K562 (cell line): ENCODE measurements at regions not wholly inside any gene's neighbourhood (a gene's known extent, or its start where the extent isn't known, plus 50 kb on each side); places are given as distances from the start of the nearest gene placed in this dataset.
A peak's percentile ranks its signal among the peaks of the same experiment; 100 is the strongest.
"Not testable (repeated sequence)": the region's sequence is repeated elsewhere in the genome, so short reads cannot be mapped to it uniquely, and the experiment has no call there.

ENCODE experiments used
- ATAC-seq: fragments of 200-7000 bp; cut with Tn5 transposase; 3 replicates; pipeline ENCODE4 v1.9.1; 2020; ENCODE audit warnings: moderate library complexity
- BruUV-seq: library from RNA; stranded (reverse); fragments of 400-500 nt; replicated peaks from 2 replicates; lab custom pipeline; 2021; lab: Mats Ljungman, UMichigan
- CTCF ChIA-PET: fragments of 300-600 bp; formaldehyde crosslinking; extraction: SDS; loops from one replicate; lab custom pipeline; 2021; ENCODE audit warnings: low intra/inter-chr PET ratio; lab: Yijun Ruan, JAX
- POLR2A ChIA-PET: fragments of 300-600, 350-650 bp; sonication (Branson Sonifier 250); formaldehyde crosslinking; extraction: SDS; loops from one replicate; lab custom pipeline; 2021; ENCODE audit warnings: antibody characterized with exemption, inconsistent platforms; lab: Yijun Ruan, JAX
- DNase-seq, 4 experiments: peaks; one replicate each; pipeline versions ENCODE4 v3.0.0 to v3.0.0-alpha.2; 2011 to 2018; ENCODE audit warnings: low spot score in 3 of 4, mixed read lengths in 3 of 4; ENCODE audit errors: extremely low read depth in 1 of 4
- FAIRE-seq: peaks from 2 replicates; lab custom pipeline; 2011; peaks lifted over from hg19 to GRCh38; lab: Jason Lieb, UNC
- H2AFZ ChIP-seq: 2 replicates; pipeline ENCODE4 v1.6.0; 2011; ENCODE audit warnings: low read depth, low read length, control low read depth, inconsistent platforms
- H3K27ac ChIP-seq: fragments of 200-600 bp; 3 replicates; pipeline ENCODE4 v1.8.0; 2011; ENCODE audit warnings: low read depth, mild to moderate bottlenecking, control low read depth, inconsistent platforms, low read length, moderate library complexity, mixed read lengths; ENCODE audit errors: extremely low read depth
- H3K27me3 ChIP-seq, 2 experiments: fragments of 300-600 bp in 1 of 2; 2 replicates in 1 of 2; 3 replicates in 1 of 2; pipeline versions ENCODE4 v1.6.0 to v1.8.0; 2011; ENCODE audit warnings: inconsistent platforms in 2 of 2, low read length in 2 of 2, mild to moderate bottlenecking in 1 of 2, mixed read lengths in 1 of 2, moderate library complexity in 1 of 2; ENCODE audit not compliant: control insufficient read depth in 2 of 2, insufficient read depth in 2 of 2
- H3K36me3 ChIP-seq: fragments of 300-600 bp; 3 replicates; pipeline ENCODE4 v1.8.0; 2011; ENCODE audit warnings: mild to moderate bottlenecking, low read length, inconsistent platforms; ENCODE audit not compliant: control insufficient read depth, insufficient read depth
- H3K4me1 ChIP-seq, 2 experiments: fragments of 200-600 bp in 1 of 2; replicated peaks in 1 of 2; 2 replicates in 1 of 2; 3 replicates in 1 of 2; pipeline versions ENCODE4 v1.5.1 to v1.8.0; 2011; ENCODE audit warnings: inconsistent platforms in 2 of 2, low read length in 2 of 2, mild to moderate bottlenecking in 1 of 2, mixed read lengths in 1 of 2, moderate library complexity in 1 of 2; ENCODE audit not compliant: control insufficient read depth in 2 of 2, insufficient read depth in 2 of 2
- H3K4me2 ChIP-seq: 2 replicates; pipeline ENCODE4 v1.6.1; 2011; ENCODE audit warnings: low read length, control low read depth, inconsistent platforms, mixed read lengths; ENCODE audit not compliant: insufficient read depth
- H3K4me3 ChIP-seq: fragments of 200-600 bp; sonication (generic), shearing (Covaris generic); 2 replicates; pipeline ENCODE4 v1.5.1; 2016; ENCODE audit warnings: control low read depth, inconsistent platforms
- H3K79me2 ChIP-seq: fragments of 200-600 bp; 3 replicates; pipeline ENCODE4 v1.8.0; 2011; ENCODE audit warnings: low read length, inconsistent platforms; ENCODE audit not compliant: control insufficient read depth, insufficient read depth
- H3K9ac ChIP-seq, 2 experiments: 2 replicates each; pipeline versions ENCODE4 v1.6.0 to v1.6.1; 2011; ENCODE audit warnings: low read depth in 2 of 2, low read length in 2 of 2, control low read depth in 1 of 2, inconsistent platforms in 1 of 2, mild to moderate bottlenecking in 1 of 2, mixed read lengths in 1 of 2; ENCODE audit not compliant: insufficient read depth in 1 of 2
- H3K9me1 ChIP-seq: one replicate; pipeline ENCODE4 v1.6.0; 2011; ENCODE audit warnings: inconsistent platforms, mild to moderate bottlenecking, low read length, moderate library complexity; ENCODE audit not compliant: control insufficient read depth, insufficient read depth
- H3K9me3 ChIP-seq: replicated peaks from 2 replicates; pipeline ENCODE4 v1.5.1; 2011; ENCODE audit warnings: low read depth, low read length, inconsistent platforms; ENCODE audit not compliant: control insufficient read depth, insufficient read depth
- H4K20me1 ChIP-seq: replicated peaks from 2 replicates; pipeline ENCODE4 v1.6.1; 2011; ENCODE audit warnings: low read length, inconsistent platforms, mixed read lengths; ENCODE audit not compliant: control insufficient read depth, insufficient read depth
- FOXK2 ChIP-seq, 2 experiments: fragments of 450-650 bp; IDR thresholded peaks in 1 of 2; conservative IDR thresholded peaks in 1 of 2; 2 replicates each; pipeline ENCODE4 v1.6.1; 2016; ENCODE audit warnings: low read depth in 2 of 2, mild to moderate bottlenecking in 1 of 2
- REST ChIP-seq, 2 experiments: fragments of 450-650 bp; formaldehyde crosslinking in 1 of 2; IDR thresholded peaks; 2 replicates each; pipeline versions ENCODE4 v1.4.0 to v1.6.1; 2014 to 2020; ENCODE audit warnings: mild to moderate bottlenecking in 2 of 2, borderline replicate concordance in 1 of 2, low read depth in 1 of 2
- WGBS: fragments of 100-300 bp; shearing (Covaris generic); methylation state at CpG from one replicate; pipeline ENCODE4 v1.1.6; 2016; ENCODE audit warnings: low coverage, mixed read lengths; ENCODE audit not compliant: insufficient coverage; ENCODE audit errors: missing lambda C conversion rate; 5-methylcytosine and 5-hydroxymethylcytosine counted together
- in situ Hi-C: fragments of 300-500 bp; cut with MboI; formaldehyde crosslinking; loops from 4 replicates; pipeline ENCODE4 v1.15.0; 2018; ENCODE audit warnings: inconsistent platforms, mixed read lengths
- intact Hi-C: fragments of 100-400 bp; cut with micrococcal nuclease; formaldehyde crosslinking; loops from 2 replicates; pipeline ENCODE4 v1.14.2; 2022

- TF ChIP-seq REST (IDR thresholded peaks at IDR 0.05; ENCODE audit: borderline replicate concordance) = peak; percentile 43; the same call in 1 of the 2 replicates
- TF ChIP-seq REST (CRISPR knock-in tag; IDR thresholded peaks at IDR 0.05; ENCODE audit: low read depth) = not testable (repeated sequence)
- 0 out of 4 replicates have a peak, but pooled peaks of 1 of the 2 experiments have one; percentile 24 for TF ChIP-seq FOXK2 (conservative IDR thresholded peaks at IDR 0.05 in 1 of 2, IDR thresholded peaks at IDR 0.05 in 1 of 2; ENCODE audit: low read depth in 2 of 2)
- TF ChIP-seq, all 486 proteins: peak for 3; not testable (repeated sequence) for 483
These were observed 59.2 kb downstream of the PPIAL4D start (continued) for GRCh38 chr1:145182606-145183413.

DNA sequence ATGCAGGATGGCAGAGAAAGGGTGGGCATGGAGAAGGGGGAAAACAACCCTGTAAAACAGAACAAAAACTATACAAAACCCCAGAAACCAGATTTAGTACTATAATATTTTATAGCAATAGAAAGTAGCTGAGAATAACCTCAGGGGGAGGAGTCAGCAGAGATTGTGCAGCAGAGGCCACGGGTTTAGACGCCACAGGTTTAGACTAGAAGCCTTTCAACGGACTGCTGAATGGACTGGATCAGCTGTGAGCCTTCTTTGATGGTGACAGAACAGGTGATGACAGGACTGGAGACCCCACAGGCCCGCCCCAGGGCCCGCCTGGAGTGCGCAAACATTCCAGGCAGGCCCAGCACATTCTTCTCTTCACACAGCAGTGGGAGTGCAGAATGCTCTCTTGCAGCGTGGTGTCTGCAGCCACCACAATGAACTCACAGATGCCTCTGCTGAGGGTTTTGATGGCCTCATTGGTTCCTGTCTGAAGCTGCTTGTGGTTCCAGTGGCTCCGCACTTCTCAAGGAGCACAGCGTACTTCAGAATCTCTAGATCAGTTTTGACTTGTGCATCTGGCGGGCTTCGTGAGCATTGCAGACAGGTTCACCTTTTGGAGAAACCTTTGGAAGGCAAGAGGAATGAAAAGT lies 65.6 kb downstream of the PPIAL4D start:
- BruUV-seq = not testable (repeated sequence)

DNA sequence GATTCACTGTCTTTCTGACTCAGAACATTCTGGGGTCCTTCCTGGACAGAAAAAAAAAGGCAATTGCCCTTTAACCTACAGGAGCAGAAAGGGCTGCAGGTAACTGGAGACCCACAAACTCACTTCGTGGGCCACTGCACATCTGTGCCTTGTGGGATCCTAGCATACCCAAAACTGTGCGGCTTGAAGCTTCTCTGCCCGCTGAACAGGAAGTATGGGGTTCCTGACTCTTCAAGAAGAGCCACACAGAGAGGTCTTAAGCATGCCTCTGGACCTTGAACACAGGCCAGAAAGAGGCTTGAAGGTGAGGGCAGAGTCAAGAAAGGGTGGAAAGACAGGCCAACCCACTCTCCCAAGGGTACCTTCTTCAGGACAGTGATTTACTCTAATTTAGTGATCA lies 67.6 kb downstream of the PPIAL4D start:
- H3K9me1 ChIP-seq, FAIRE-seq, H3K27me3 ChIP-seq, H3K79me2 ChIP-seq, H3K4me2 ChIP-seq, BruUV-seq, H3K36me3 ChIP-seq, H3K27ac ChIP-seq, H3K4me1 ChIP-seq, H2AFZ ChIP-seq, H3K9ac ChIP-seq, POLR2A ChIA-PET, intact Hi-C loops, H4K20me1 ChIP-seq, ATAC-seq, H3K9me3 ChIP-seq, H3K4me3 ChIP-seq, DNase-seq, CTCF ChIA-PET: not testable (repeated sequence)
- WGBS = no CpG with 5 or more reads among the region's 3 CpGs
- in situ Hi-C loops = loop anchor here (25.0 kb wide), 1 partner anchor 1462 kb away; no protein-coding TSS in a partner anchor

More for the DNA sequence above, 65.6 kb downstream of the PPIAL4D start:
- peak; percentile 55 for ATAC-seq
- POLR2A ChIA-PET, H3K36me3 ChIP-seq, CTCF ChIA-PET, intact Hi-C loops, H3K9ac ChIP-seq, H4K20me1 ChIP-seq, H3K9me1 ChIP-seq, DNase-seq, H3K4me3 ChIP-seq, in situ Hi-C loops, H3K27ac ChIP-seq, H3K4me2 ChIP-seq, FAIRE-seq, H3K9me3 ChIP-seq, H3K4me1 ChIP-seq, H3K27me3 ChIP-seq, H2AFZ ChIP-seq, H3K79me2 ChIP-seq: not testable (repeated sequence)
- 6% methylated on average over 7 of the region's 11 CpGs for WGBS
